ENCODE measurements at regions not wholly inside any gene's neighbourhood (a gene's known extent, or its start where the extent isn't known, plus 50 kb on each side); places are given as distances from the start of the nearest gene placed in this dataset.
"Not testable (repeated sequence)": the region's sequence is repeated elsewhere in the genome, so short reads cannot be mapped to it uniquely, and the experiment has no call there.

- H3K4me1 ChIP-seq: no peaks in the 10 kb centered on the region
- no peak for ATAC-seq
- H3K36me3 ChIP-seq: no peaks in the 10 kb centered on the region
- no peak overlapping the region for H3K4me3 ChIP-seq
- intact Hi-C loops (cut with DNase I): no loop called here
- no peaks in the 10 kb centered on the region for H3K27me3 ChIP-seq
- no peak overlapping the region for H3K27ac ChIP-seq
- DNase-seq: no peak
- H3K9me3 ChIP-seq: no peaks in the 10 kb centered on the region
- no peak for TF ChIP-seq CTCF (IDR thresholded peaks at IDR 0.05)
Observed at GRCh38 chr9:102479191-102479590, 515.9 kb upstream of the CYLC2 start.

GRCh38 chr9:102474357-102474756 is 520.8 kb upstream of the CYLC2 start:
- H3K27me3 ChIP-seq: no peaks in the 10 kb centered on the region
- no peak for DNase-seq
- no peak overlapping the region for H3K4me3 ChIP-seq
- H3K27ac ChIP-seq: no peak overlapping the region
- TF ChIP-seq CTCF (IDR thresholded peaks at IDR 0.05): no peak
- no peaks in the 10 kb centered on the region for H3K9me3 ChIP-seq
- intact Hi-C loops (cut with DNase I): no loop called here
- H3K36me3 ChIP-seq: no peaks in the 10 kb centered on the region
- ATAC-seq: no peak
- H3K4me1 ChIP-seq: no peaks in the 10 kb centered on the region

GRCh38 chr9:102469430-102469829 is 525.7 kb upstream of the CYLC2 start:
- intact Hi-C loops (cut with DNase I); H3K27ac ChIP-seq; H3K9me3 ChIP-seq; H3K27me3 ChIP-seq; ATAC-seq; DNase-seq; H3K4me3 ChIP-seq; H3K4me1 ChIP-seq; H3K36me3 ChIP-seq: not testable (repeated sequence)

- no peak for TF ChIP-seq CTCF (IDR thresholded peaks at IDR 0.05)
- Histone ChIP-seq H3K27ac (no peak overlapping the region), H3K4me1 (no peaks in the 10 kb centered on the region), H3K36me3 (no peaks in the 10 kb centered on the region), H3K9me3 (no peaks in the 10 kb centered on the region), H3K4me3 (no peak overlapping the region), H3K27me3 (no peaks in the 10 kb centered on the region)
- DNase-seq (no peak), ATAC-seq (no peak)
- intact Hi-C loops (cut with DNase I): no loop called here
Observed at GRCh38 chr9:102461156-102461819, 533.8 kb upstream of the CYLC2 start.

GRCh38 chr9:102459828-102460227 is 535.3 kb upstream of the CYLC2 start:
- Histone ChIP-seq H3K4me1 (no peaks in the 10 kb centered on the region), H3K27ac (no peak overlapping the region), H3K27me3 (no peaks in the 10 kb centered on the region), H3K9me3 (no peaks in the 10 kb centered on the region), H3K36me3 (no peaks in the 10 kb centered on the region), H3K4me3 (no peak overlapping the region)
- no peak for ATAC-seq
- no peak for TF ChIP-seq CTCF (IDR thresholded peaks at IDR 0.05)
- no peak for DNase-seq
- intact Hi-C loops (cut with DNase I): no loop called here

- H3K27ac ChIP-seq: no peak overlapping the region
- no peaks in the 10 kb centered on the region for H3K27me3 ChIP-seq
- DNase-seq (no peak), ATAC-seq (no peak)
- H3K4me1 ChIP-seq: no peaks in the 10 kb centered on the region
- intact Hi-C loops (cut with DNase I): no loop called here
- no peaks in the 10 kb centered on the region for H3K9me3 ChIP-seq
- TF ChIP-seq CTCF (IDR thresholded peaks at IDR 0.05): no peak
- no peak overlapping the region for H3K4me3 ChIP-seq
- no peaks in the 10 kb centered on the region for H3K36me3 ChIP-seq
Observed at GRCh38 chr9:102456562-102456961, 538.6 kb upstream of the CYLC2 start.

Data from upper lobe of right lung (tissue), 1 donor.